ENCODE measurements at regions not wholly inside any gene's neighbourhood (a gene's known extent, or its start where the extent isn't known, plus 50 kb on each side); places are given as distances from the start of the nearest gene placed in this dataset.

DNA sequence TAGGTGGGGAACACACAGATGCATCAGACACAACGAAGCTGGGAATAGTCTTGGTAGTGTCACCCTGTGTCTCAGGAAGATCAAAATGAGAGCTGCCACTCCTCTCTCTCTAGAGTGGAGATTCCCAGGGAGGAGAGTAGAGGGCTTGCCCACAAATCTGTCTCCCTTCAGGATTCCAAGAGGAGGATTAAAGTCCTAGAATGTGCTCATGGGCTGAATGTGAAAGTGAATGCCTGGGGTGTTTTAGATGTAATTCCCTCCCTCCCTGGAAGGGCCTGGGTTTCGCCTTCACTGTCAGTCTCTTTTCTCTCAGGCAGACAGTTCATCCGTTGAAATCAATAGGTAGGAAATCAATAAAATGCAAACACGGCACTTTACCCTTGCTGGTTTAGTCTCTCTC lies 282.6 kb upstream of the PPARGC1A start:
- H3K9ac ChIP-seq (ENCODE audit: low read length) = no peak overlapping the region
- H3K9me3 ChIP-seq (ENCODE audit: insufficient read depth, low read length) = no peaks in the 10 kb centered on the region
- no peaks in the 10 kb centered on the region for H3K36me3 ChIP-seq (ENCODE audit: low read length)
- no peaks in the 10 kb centered on the region for H3F3A ChIP-seq (ENCODE audit: insufficient read depth)
- TF ChIP-seq, protein P1, sequence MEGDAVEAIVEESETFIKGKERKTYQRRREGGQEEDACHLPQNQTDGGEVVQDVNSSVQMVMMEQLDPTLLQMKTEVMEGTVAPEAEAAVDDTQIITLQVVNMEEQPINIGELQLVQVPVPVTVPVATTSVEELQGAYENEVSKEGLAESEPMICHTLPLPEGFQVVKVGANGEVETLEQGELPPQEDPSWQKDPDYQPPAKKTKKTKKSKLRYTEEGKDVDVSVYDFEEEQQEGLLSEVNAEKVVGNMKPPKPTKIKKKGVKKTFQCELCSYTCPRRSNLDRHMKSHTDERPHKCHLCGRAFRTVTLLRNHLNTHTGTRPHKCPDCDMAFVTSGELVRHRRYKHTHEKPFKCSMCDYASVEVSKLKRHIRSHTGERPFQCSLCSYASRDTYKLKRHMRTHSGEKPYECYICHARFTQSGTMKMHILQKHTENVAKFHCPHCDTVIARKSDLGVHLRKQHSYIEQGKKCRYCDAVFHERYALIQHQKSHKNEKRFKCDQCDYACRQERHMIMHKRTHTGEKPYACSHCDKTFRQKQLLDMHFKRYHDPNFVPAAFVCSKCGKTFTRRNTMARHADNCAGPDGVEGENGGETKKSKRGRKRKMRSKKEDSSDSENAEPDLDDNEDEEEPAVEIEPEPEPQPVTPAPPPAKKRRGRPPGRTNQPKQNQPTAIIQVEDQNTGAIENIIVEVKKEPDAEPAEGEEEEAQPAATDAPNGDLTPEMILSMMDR (IDR thresholded peaks at IDR 0.05; ENCODE audit: insufficient read depth, low read length, poor library complexity, severe bottlenecking) = no peak
- no peak for TF ChIP-seq EZH2phosphoT487 (conservative IDR thresholded peaks at IDR 0.05; ENCODE audit: low read length)
- no peak overlapping the region for H3K4me3 ChIP-seq (ENCODE audit: insufficient read depth, low read length, poor library complexity, severe bottlenecking)
- H3K4me2 ChIP-seq (ENCODE audit: low read depth, low read length, poor library complexity, severe bottlenecking) = no peak overlapping the region
- H4K20me1 ChIP-seq (ENCODE audit: low read depth, low read length) = no peaks in the 10 kb centered on the region
- no peaks in the 10 kb centered on the region for H3K27me3 ChIP-seq (ENCODE audit: low read length)
- no peaks in the 10 kb centered on the region for H3K9me2 ChIP-seq (replicated peaks; ENCODE audit: insufficient read depth, low read length)
- H3K27ac ChIP-seq (ENCODE audit: low read depth, low read length) = no peak overlapping the region
- H3K79me2 ChIP-seq (ENCODE audit: insufficient read depth, low read length) = no peaks in the 10 kb centered on the region
- no peak overlapping the region for H2AFZ ChIP-seq (ENCODE audit: low read depth, low read length, severe bottlenecking)

DNA sequence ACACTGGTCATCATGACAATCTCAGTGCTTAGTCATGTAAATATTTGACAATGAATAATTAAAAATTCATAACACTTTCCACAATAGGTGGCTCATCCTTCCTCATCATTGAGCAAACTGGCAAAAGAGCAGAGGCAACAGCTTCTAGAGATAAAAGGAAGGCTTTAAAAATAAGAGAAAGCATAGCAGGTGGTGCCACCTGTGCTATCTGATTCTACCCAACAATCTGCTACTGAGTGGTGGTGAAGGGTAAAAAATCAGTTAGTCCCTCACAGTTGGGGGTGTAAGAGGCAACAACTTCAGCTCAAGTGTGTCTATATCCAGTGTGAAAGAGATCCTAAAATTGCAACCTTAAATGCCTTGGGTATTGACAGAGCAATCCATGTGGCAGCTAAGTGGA lies 280.1 kb upstream of the PPARGC1A start:
- Histone ChIP-seq H3K9me3 (ENCODE audit: insufficient read depth, low read length) (no peaks in the 10 kb centered on the region), H2AFZ (ENCODE audit: low read depth, low read length, severe bottlenecking) (no peak overlapping the region), H3K9me2 (replicated peaks; ENCODE audit: insufficient read depth, low read length) (no peaks in the 10 kb centered on the region), H3K79me2 (ENCODE audit: insufficient read depth, low read length) (no peaks in the 10 kb centered on the region), H3K36me3 (ENCODE audit: low read length) (no peaks in the 10 kb centered on the region), H3K9ac (ENCODE audit: low read length) (no peak overlapping the region), H3K27me3 (ENCODE audit: low read length) (no peaks in the 10 kb centered on the region), H3K4me3 (ENCODE audit: insufficient read depth, low read length, poor library complexity, severe bottlenecking) (no peak overlapping the region), H3K4me2 (ENCODE audit: low read depth, low read length, poor library complexity, severe bottlenecking) (no peak overlapping the region), H3F3A (ENCODE audit: insufficient read depth) (no peaks in the 10 kb centered on the region), H3K27ac (ENCODE audit: low read depth, low read length) (no peak overlapping the region), H4K20me1 (ENCODE audit: low read depth, low read length) (no peaks in the 10 kb centered on the region)
- TF ChIP-seq, protein P1 (IDR thresholded peaks at IDR 0.05; ENCODE audit: insufficient read depth, low read length, poor library complexity, severe bottlenecking) = no peak
- no peak for TF ChIP-seq EZH2phosphoT487 (conservative IDR thresholded peaks at IDR 0.05; ENCODE audit: low read length)

DNA sequence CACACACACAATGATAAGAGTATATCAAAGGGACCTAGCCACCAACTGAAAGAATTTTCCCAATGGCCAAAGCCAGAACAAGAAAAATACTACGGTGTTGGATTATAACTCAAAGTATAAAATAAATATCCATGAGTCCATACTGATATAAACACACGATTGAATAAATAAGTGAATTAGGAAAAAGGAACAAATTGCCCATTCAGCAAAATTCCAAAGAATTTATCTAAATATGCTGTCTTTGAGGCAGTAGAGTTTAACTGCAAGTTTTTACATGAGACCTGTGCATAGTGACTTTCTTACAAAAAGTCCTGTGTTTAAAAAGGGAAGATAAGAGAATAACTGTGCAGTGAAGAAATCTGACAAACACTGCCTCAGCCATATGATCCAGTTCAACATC lies 278.8 kb upstream of the PPARGC1A start:
- Histone ChIP-seq H4K20me1 (ENCODE audit: low read depth, low read length) (no peaks in the 10 kb centered on the region), H3K4me3 (ENCODE audit: insufficient read depth, low read length, poor library complexity, severe bottlenecking) (no peak overlapping the region), H3K36me3 (ENCODE audit: low read length) (no peaks in the 10 kb centered on the region), H3K9me2 (replicated peaks; ENCODE audit: insufficient read depth, low read length) (no peaks in the 10 kb centered on the region), H3K4me2 (ENCODE audit: low read depth, low read length, poor library complexity, severe bottlenecking) (no peak overlapping the region), H3F3A (ENCODE audit: insufficient read depth) (no peaks in the 10 kb centered on the region), H3K9me3 (ENCODE audit: insufficient read depth, low read length) (no peaks in the 10 kb centered on the region), H3K27me3 (ENCODE audit: low read length) (no peaks in the 10 kb centered on the region), H3K79me2 (ENCODE audit: insufficient read depth, low read length) (no peaks in the 10 kb centered on the region), H2AFZ (ENCODE audit: low read depth, low read length, severe bottlenecking) (no peak overlapping the region), H3K27ac (ENCODE audit: low read depth, low read length) (no peak overlapping the region), H3K9ac (ENCODE audit: low read length) (no peak overlapping the region)
- TF ChIP-seq EZH2phosphoT487 (conservative IDR thresholded peaks at IDR 0.05; ENCODE audit: low read length) = no peak
- TF ChIP-seq, protein P1 (IDR thresholded peaks at IDR 0.05; ENCODE audit: insufficient read depth, low read length, poor library complexity, severe bottlenecking) = no peak

Data from SU-DHL-6 (cell line).